Smooth muscle cell (in vitro differentiated cells): ENCODE measurements at regions not wholly inside any gene's neighbourhood (a gene's known extent, or its start where the extent isn't known, plus 50 kb on each side); places are given as distances from the start of the nearest gene placed in this dataset.
"Not testable (repeated sequence)": the region's sequence is repeated elsewhere in the genome, so short reads cannot be mapped to it uniquely, and the experiment has no call there.

Experiments
- DNase-seq: peaks from one replicate; lab custom pipeline; 2025; ENCODE audit not compliant: unreplicated experiment; lab: John Stamatoyannopoulos, UW
- H2AFZ ChIP-seq: fragments of 200-600 bp; sonication (generic); 2 replicates; pipeline ENCODE4 v1.6.0; 2016; ENCODE audit warnings: antibody characterized with exemption, low read depth, mild to moderate bottlenecking
- H3F3A ChIP-seq: fragments of 200-600 bp; sonication (generic); 2 replicates; pipeline ENCODE4 v1.6.0; 2017; ENCODE audit warnings: antibody characterized with exemption, low read depth
- H3K27ac ChIP-seq: fragments of 200-600 bp; sonication (generic); 2 replicates; pipeline ENCODE4 v1.5.1; 2016; ENCODE audit warnings: low read depth, mild to moderate bottlenecking
- H3K27me3 ChIP-seq: fragments of 200-600 bp; sonication (generic); 2 replicates; pipeline ENCODE4 v1.6.1; 2016; ENCODE audit warnings: low read depth, mild to moderate bottlenecking
- H3K36me3 ChIP-seq: fragments of 200-600 bp; sonication (generic); 2 replicates; pipeline ENCODE4 v1.5.1; 2016; ENCODE audit warnings: low read depth
- H3K4me1 ChIP-seq: fragments of 200-600 bp; sonication (generic); 2 replicates; pipeline ENCODE4 v1.5.1; 2016; ENCODE audit warnings: low read depth
- H3K4me2 ChIP-seq: fragments of 200-600 bp; sonication (generic); 2 replicates; pipeline ENCODE4 v1.6.0; 2016; ENCODE audit warnings: mild to moderate bottlenecking
- H3K4me3 ChIP-seq: fragments of 200-600 bp; sonication (generic); 2 replicates; pipeline ENCODE4 v1.5.1; 2016; ENCODE audit warnings: mild to moderate bottlenecking
- H3K79me2 ChIP-seq: fragments of 200-600 bp; sonication (generic); 2 replicates; pipeline ENCODE4 v1.6.0; 2016; ENCODE audit warnings: low read depth, mild to moderate bottlenecking
- H3K9ac ChIP-seq: fragments of 200-600 bp; sonication (generic); 2 replicates; pipeline ENCODE4 v1.6.0; 2016; ENCODE audit warnings: low read depth
- H3K9me3 ChIP-seq: fragments of 200-600 bp; sonication (generic); replicated peaks from 2 replicates; pipeline ENCODE4 v1.5.1; 2016; ENCODE audit warnings: low read depth
- H4K20me1 ChIP-seq: fragments of 200-600 bp; sonication (generic); 2 replicates; pipeline ENCODE4 v1.6.0; 2016; ENCODE audit warnings: low read depth
- CTCF ChIP-seq: fragments of 200-600 bp; sonication (generic); IDR thresholded peaks from 2 replicates; pipeline ENCODE4 v1.5.1; 2017; ENCODE audit warnings: borderline replicate concordance, mild to moderate bottlenecking, antibody characterized with exemption; ENCODE audit not compliant: insufficient read depth, poor library complexity, severe bottlenecking
- WGBS: methylation state at CpG from one replicate; pipeline ENCODE4 v1.1.7; 2016; ENCODE audit warnings: low lambda C conversion rate; 5-methylcytosine and 5-hydroxymethylcytosine counted together

- H3F3A ChIP-seq = no peaks in the 10 kb centered on the region
- H2AFZ ChIP-seq = no peak overlapping the region
- no peak overlapping the region for H3K4me3 ChIP-seq
- DNase-seq = no peak
- no peaks in the 10 kb centered on the region for H3K4me1 ChIP-seq
- TF ChIP-seq CTCF = no peak
- H3K79me2 ChIP-seq = no peaks in the 10 kb centered on the region
- H3K9me3 ChIP-seq = no peaks in the 10 kb centered on the region
- no peaks in the 10 kb centered on the region for H3K36me3 ChIP-seq
- no peaks in the 10 kb centered on the region for H3K27me3 ChIP-seq
- no peak overlapping the region for H3K4me2 ChIP-seq
- 0% methylated on average over 1 of the region's 1 CpG for WGBS
- no peaks in the 10 kb centered on the region for H4K20me1 ChIP-seq
- H3K27ac ChIP-seq = no peak overlapping the region
- H3K9ac ChIP-seq = no peak overlapping the region
Observed at GRCh38 chr5:92835712-92836111, 745.3 kb downstream of the NR2F1-AS1 start.

GRCh38 chr5:92823551-92823950 lies 757.5 kb downstream of the NR2F1-AS1 start:
- H3K4me3 ChIP-seq, H3K79me2 ChIP-seq, H3K9ac ChIP-seq, H3K4me1 ChIP-seq, H3K27me3 ChIP-seq, H2AFZ ChIP-seq, H3F3A ChIP-seq, H3K27ac ChIP-seq, H4K20me1 ChIP-seq, H3K36me3 ChIP-seq, H3K9me3 ChIP-seq, DNase-seq, H3K4me2 ChIP-seq: not testable (repeated sequence)
- WGBS = 94% methylated on average over 3 of the region's 3 CpGs

GRCh38 chr5:92822183-92822582 lies 758.8 kb downstream of the NR2F1-AS1 start:
- H3K27ac ChIP-seq = no peak overlapping the region
- H3F3A ChIP-seq = no peaks in the 10 kb centered on the region
- H3K9me3 ChIP-seq = no peaks in the 10 kb centered on the region
- no peak overlapping the region for H2AFZ ChIP-seq
- no peak for DNase-seq
- H4K20me1 ChIP-seq = no peaks in the 10 kb centered on the region
- no peaks in the 10 kb centered on the region for H3K36me3 ChIP-seq
- H3K79me2 ChIP-seq = no peaks in the 10 kb centered on the region
- H3K4me1 ChIP-seq = no peaks in the 10 kb centered on the region
- whole genome bisulfite sequencing = 74% methylated on average over 9 of the region's 9 CpGs
- no peaks in the 10 kb centered on the region for H3K27me3 ChIP-seq
- no peak overlapping the region for H3K4me2 ChIP-seq
- no peak overlapping the region for H3K4me3 ChIP-seq
- H3K9ac ChIP-seq = no peak overlapping the region
- no peak for TF ChIP-seq CTCF

- TF ChIP-seq CTCF = no peak
- Histone ChIP-seq H3K4me2 (no peak overlapping the region), H4K20me1 (no peaks in the 10 kb centered on the region), H3K4me3 (no peak overlapping the region), H3K79me2 (no peaks in the 10 kb centered on the region), H3K27ac (no peak overlapping the region), H3K27me3 (peaks cover 4% of the 10 kb centered on the region), H3K9me3 (no peaks in the 10 kb centered on the region), H3F3A (no peaks in the 10 kb centered on the region), H3K36me3 (no peaks in the 10 kb centered on the region), H3K4me1 (no peaks in the 10 kb centered on the region), H3K9ac (no peak overlapping the region), H2AFZ (no peak overlapping the region)
- no peak for DNase-seq
- 94% methylated on average over 3 of the region's 3 CpGs for WGBS
Observed at GRCh38 chr5:92809855-92810465, 771.1 kb downstream of the NR2F1-AS1 start.
